SK-N-MC (cell line): ENCODE measurements at regions not wholly inside any gene's neighbourhood (a gene's known extent, or its start where the extent isn't known, plus 50 kb on each side); places are given as distances from the start of the nearest gene placed in this dataset.

Experiments used
- DNase-seq: peaks from one replicate; pipeline ENCODE4 v3.0.0-alpha.2; 2011; ENCODE audit warnings: low read depth, low spot score
- H3K27ac ChIP-seq: fragments of 200-600 bp; sonication (generic); 2 replicates; pipeline ENCODE4 v1.5.1; 2016; ENCODE audit warnings: mixed run types
- H3K36me3 ChIP-seq: fragments of 200-600 bp; sonication (generic); 2 replicates; pipeline ENCODE4 v1.6.1; 2017; ENCODE audit warnings: antibody characterized with exemption, low read length, mixed read lengths; ENCODE audit not compliant: insufficient read depth
- H3K4me3 ChIP-seq: fragments of 200-600 bp; sonication (generic); 2 replicates; pipeline ENCODE4 v1.5.1; 2016
- H3K9ac ChIP-seq: fragments of 200-600 bp; sonication (generic); 2 replicates; pipeline ENCODE4 v1.8.0; 2017; ENCODE audit warnings: mixed run types, mixed read lengths; ENCODE audit not compliant: insufficient read length
- H3K9me3 ChIP-seq: fragments of 200-600 bp; sonication (generic); 2 replicates; pipeline ENCODE4 v1.6.1; 2017; ENCODE audit warnings: low read depth, mild to moderate bottlenecking, antibody characterized with exemption, low read length, moderate library complexity, mixed read lengths
- EZH2 ChIP-seq: fragments of 200-600 bp; sonication (generic); IDR thresholded peaks from one replicate; pipeline ENCODE4 v1.6.1; 2017; ENCODE audit warnings: antibody characterized with exemption
- FOXP2 ChIP-seq: optimal IDR thresholded peaks from 2 replicates; pipeline ENCODE3; 2011; ENCODE audit warnings: mild to moderate bottlenecking, moderate library complexity; ENCODE audit not compliant: insufficient read depth; ENCODE audit errors: extremely low read length, control extremely low read depth
- POLR2AphosphoS5 ChIP-seq: IDR thresholded peaks from 2 replicates; pipeline ENCODE4 v1.6.1; 2012; ENCODE audit warnings: mild to moderate bottlenecking, low read depth, low read length, borderline replicate concordance

DNA sequence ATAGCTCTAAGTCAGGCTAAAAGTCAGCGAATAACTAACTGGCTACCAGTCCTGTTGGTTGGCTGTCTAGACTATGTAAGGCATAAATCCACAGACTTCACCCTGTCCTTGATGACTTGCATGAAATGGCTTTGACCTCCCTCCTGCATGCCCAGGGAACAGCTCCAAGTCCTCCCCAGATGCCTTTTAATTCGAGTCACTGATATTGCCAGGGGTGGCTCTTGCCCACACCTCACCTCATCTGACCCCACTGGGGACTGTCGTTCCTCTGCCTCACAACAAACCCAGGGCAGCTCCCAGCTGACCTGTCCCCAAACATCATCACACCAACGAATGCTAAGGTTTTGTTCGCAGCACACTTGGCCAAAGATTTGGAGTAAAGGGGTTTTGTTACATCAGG lies 396.0 kb upstream of the ID2 start:
- DNase-seq, result no peak
- H3K27ac ChIP-seq, result no peak overlapping the region
- no peaks in the 10 kb centered on the region for H3K9me3 ChIP-seq
- H3K36me3 ChIP-seq, result no peaks in the 10 kb centered on the region
- TF ChIP-seq EZH2, result no peak
- TF ChIP-seq FOXP2, result no peak
- TF ChIP-seq POLR2AphosphoS5, result no peak
- no peak overlapping the region for H3K4me3 ChIP-seq
- no peak overlapping the region for H3K9ac ChIP-seq

GRCh38 chr2:8288206-8288605 lies 393.6 kb upstream of the ID2 start:
- no peak for DNase-seq
- no peaks in the 10 kb centered on the region for H3K36me3 ChIP-seq
- TF ChIP-seq EZH2 (no peak), POLR2AphosphoS5 (no peak), FOXP2 (no peak)
- H3K4me3 ChIP-seq, result no peak overlapping the region
- H3K9me3 ChIP-seq, result no peaks in the 10 kb centered on the region
- H3K9ac ChIP-seq, result no peak overlapping the region
- no peak overlapping the region for H3K27ac ChIP-seq

DNA sequence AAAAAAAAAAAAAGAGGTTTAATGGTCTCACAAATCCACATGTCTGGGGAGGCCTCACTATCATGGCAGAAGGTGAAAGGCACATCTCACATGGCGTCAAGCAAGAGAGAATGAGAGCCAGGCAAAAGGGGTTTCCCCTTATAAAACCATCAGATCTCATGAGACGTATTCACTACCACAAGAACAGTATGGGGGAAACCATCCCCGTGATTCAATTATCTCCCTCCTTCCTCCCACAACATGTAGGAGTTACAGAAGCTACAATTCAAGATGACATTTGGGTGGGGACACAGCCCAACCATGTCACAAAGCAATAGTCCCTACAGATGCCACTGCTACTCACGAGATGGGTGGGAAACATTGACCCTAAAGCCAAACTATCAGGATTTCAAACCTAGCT lies 392.7 kb upstream of the ID2 start:
- no peak overlapping the region for H3K4me3 ChIP-seq
- no peaks in the 10 kb centered on the region for H3K36me3 ChIP-seq
- H3K9ac ChIP-seq, result no peak overlapping the region
- TF ChIP-seq FOXP2, result no peak
- no peak for TF ChIP-seq EZH2
- no peak for TF ChIP-seq POLR2AphosphoS5
- H3K9me3 ChIP-seq, result no peaks in the 10 kb centered on the region
- DNase-seq, result no peak
- H3K27ac ChIP-seq, result no peak overlapping the region

DNA sequence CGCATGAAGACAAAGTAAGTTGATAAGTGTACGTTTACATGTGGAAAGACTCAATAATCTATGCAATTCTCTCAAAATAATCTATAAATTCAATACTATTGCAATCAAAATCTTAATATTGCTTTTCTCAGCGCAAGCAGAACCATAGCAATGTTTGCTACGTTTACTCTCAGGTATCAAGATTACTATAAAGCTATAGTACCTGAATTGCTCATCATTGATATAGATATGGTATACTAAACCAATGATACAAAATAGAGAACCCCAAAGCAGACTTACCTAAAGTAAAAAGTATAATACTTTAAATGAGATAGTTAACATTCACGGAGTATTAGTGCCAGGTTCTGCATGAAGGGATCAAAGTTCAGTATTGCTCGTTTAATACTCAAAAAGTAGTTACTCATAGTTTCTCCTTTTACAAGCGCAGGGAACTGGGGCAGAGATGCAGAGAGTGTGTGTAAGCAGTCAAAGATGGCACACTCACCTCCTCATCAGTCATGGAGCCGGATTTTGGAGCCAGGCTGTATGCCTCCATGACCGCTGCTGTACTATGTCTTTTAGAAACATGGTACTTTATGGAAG lies 391.0 kb upstream of the ID2 start:
- Histone ChIP-seq H3K9ac (no peak overlapping the region), H3K9me3 (no peaks in the 10 kb centered on the region), H3K4me3 (no peak overlapping the region), H3K36me3 (no peaks in the 10 kb centered on the region), H3K27ac (no peak overlapping the region)
- TF ChIP-seq FOXP2 (no peak), POLR2AphosphoS5 (no peak), EZH2 (no peak)
- DNase-seq, result no peak

DNA sequence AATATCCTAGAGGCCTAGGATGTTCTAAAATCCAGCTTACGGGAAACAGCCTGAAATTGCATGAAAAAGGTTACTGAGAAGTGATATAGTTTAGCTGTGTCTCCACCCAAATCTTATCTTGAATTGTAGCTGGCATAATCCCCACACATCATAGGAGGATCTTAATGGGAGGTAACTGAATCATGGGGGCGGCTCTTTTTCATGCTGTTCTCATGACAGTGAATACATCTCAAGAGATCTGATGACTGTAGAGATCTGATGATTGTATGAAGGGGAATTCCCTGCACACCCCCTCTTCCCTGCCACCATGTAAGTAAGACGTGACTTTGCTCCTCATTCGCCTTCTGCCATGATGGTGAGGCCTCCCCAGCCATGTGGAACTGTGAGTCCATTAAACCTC lies 385.6 kb upstream of the ID2 start:
- Histone ChIP-seq H3K9me3 (no peaks in the 10 kb centered on the region), H3K27ac (no peak overlapping the region), H3K9ac (no peak overlapping the region), H3K36me3 (no peaks in the 10 kb centered on the region), H3K4me3 (no peak overlapping the region)
- TF ChIP-seq FOXP2, result no peak
- no peak for TF ChIP-seq POLR2AphosphoS5
- no peak for TF ChIP-seq EZH2
- DNase-seq, result no peak

GRCh38 chr2:8297376-8298231 lies 384.3 kb upstream of the ID2 start:
- TF ChIP-seq POLR2AphosphoS5 (no peak), FOXP2 (no peak), EZH2 (no peak)
- no peak overlapping the region for H3K27ac ChIP-seq
- no peak overlapping the region for H3K4me3 ChIP-seq
- no peaks in the 10 kb centered on the region for H3K9me3 ChIP-seq
- no peak overlapping the region for H3K9ac ChIP-seq
- H3K36me3 ChIP-seq, result no peaks in the 10 kb centered on the region
- no peak for DNase-seq

- Histone ChIP-seq H3K36me3 (no peaks in the 10 kb centered on the region), H3K4me3 (no peak overlapping the region), H3K27ac (no peak overlapping the region), H3K9ac (no peak overlapping the region), H3K9me3 (no peaks in the 10 kb centered on the region)
- no peak for DNase-seq
- no peak for TF ChIP-seq POLR2AphosphoS5
- TF ChIP-seq EZH2, result no peak
- TF ChIP-seq FOXP2, result no peak
These were observed 383.1 kb upstream of the ID2 start for GRCh38 chr2:8298783-8299182.

DNA sequence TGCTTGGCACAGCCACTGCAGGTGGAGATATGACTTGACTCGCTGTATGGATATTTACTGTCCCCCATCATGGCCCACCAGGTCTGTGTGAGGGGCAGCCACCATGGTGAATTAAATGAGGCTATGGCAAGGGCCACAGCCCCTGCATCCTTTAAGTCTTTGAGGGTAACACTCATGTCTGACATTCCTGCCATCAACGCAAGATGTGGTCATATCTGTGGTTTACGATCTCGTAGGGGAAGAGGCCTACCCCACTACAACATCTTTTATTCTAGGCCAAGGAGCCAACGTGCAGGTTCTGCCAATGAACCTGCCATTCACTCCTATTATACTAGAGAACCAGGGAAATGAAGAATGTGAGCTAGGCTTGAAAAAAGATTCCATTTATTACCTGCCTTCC lies 381.6 kb upstream of the ID2 start:
- Histone ChIP-seq H3K27ac (no peak overlapping the region), H3K4me3 (no peak overlapping the region), H3K9me3 (no peaks in the 10 kb centered on the region), H3K36me3 (no peaks in the 10 kb centered on the region), H3K9ac (no peak overlapping the region)
- TF ChIP-seq FOXP2 (no peak), EZH2 (no peak), POLR2AphosphoS5 (no peak)
- no peak for DNase-seq
